Naive thymus-derived CD4-positive, alpha-beta T cell (primary cell): ENCODE measurements at regions not wholly inside any gene's neighbourhood (a gene's known extent, or its start where the extent isn't known, plus 50 kb on each side); places are given as distances from the start of the nearest gene placed in this dataset.

Experiments
- ATAC-seq: fragments of 150-1000 bp; cut with Tn5 transposase; 2 replicates; pipeline ENCODE4 v1.10.0; 2021; ENCODE audit warnings: mild to moderate bottlenecking, moderate library complexity
- CTCF ChIA-PET: fragments of 350-600 bp; sonication (Branson Sonifier 250); formaldehyde crosslinking; loops from one replicate; lab custom pipeline; 2021; ENCODE audit warnings: antibody characterized with exemption; lab: Charles Lee
- POLR2A ChIA-PET: fragments of 350-600 bp; sonication (Branson Sonifier 250); formaldehyde crosslinking; loops from one replicate; lab custom pipeline; 2021; ENCODE audit warnings: antibody characterized with exemption, inconsistent platforms; lab: Charles Lee
- DNase-seq, 9 donors: peaks; one replicate each; pipeline versions ENCODE4 v3.0.0 to v3.0.0-alpha.2; 2020 to 2022; ENCODE audit warnings: mixed read lengths in 1 of 9
- H3K27ac ChIP-seq: one replicate; pipeline ENCODE4 v1.7.0; 2013; ENCODE audit warnings: mild to moderate bottlenecking, low read depth, low read length, moderate library complexity
- H3K27me3 ChIP-seq, 2 donors: one replicate each; pipeline ENCODE4 v1.7.0; 2013; ENCODE audit warnings: low read length in 2 of 2, mild to moderate bottlenecking in 2 of 2, moderate library complexity in 2 of 2; ENCODE audit not compliant: control insufficient read depth in 2 of 2, insufficient read depth in 2 of 2
- H3K36me3 ChIP-seq, 3 experiments: 1 replicate in 2 of 3; 2 replicates in 1 of 3; pipeline ENCODE4 v1.7.0; 2013; ENCODE audit warnings: low read length in 3 of 3, mild to moderate bottlenecking in 3 of 3, moderate library complexity in 1 of 3; ENCODE audit not compliant: insufficient read depth in 3 of 3, control insufficient read depth in 2 of 3
- H3K4me1 ChIP-seq, 2 donors: one replicate each; pipeline ENCODE4 v1.7.0; 2013; ENCODE audit warnings: low read length in 2 of 2, mild to moderate bottlenecking in 2 of 2, moderate library complexity in 1 of 2; ENCODE audit not compliant: control insufficient read depth in 2 of 2, insufficient read depth in 2 of 2
- H3K4me3 ChIP-seq: 2 replicates; pipeline ENCODE4 v1.7.0; 2013; ENCODE audit warnings: mild to moderate bottlenecking, low read length
- H3K9me3 ChIP-seq, 3 experiments: 1 replicate in 2 of 3; 2 replicates in 1 of 3; pipeline ENCODE4 v1.7.0; 2013; ENCODE audit warnings: low read length in 3 of 3; ENCODE audit not compliant: control insufficient read depth in 2 of 3
- H3K27ac Mint-ChIP-seq, 9 donors: one replicate each; pipeline ENCODE4 v1.8.0; 2020 to 2022; ENCODE audit warnings: mixed read lengths in 9 of 9, mild to moderate bottlenecking in 8 of 9, moderate library complexity in 5 of 9, inconsistent platforms in 2 of 9
- H3K27me3 Mint-ChIP-seq, 5 donors: one replicate each; pipeline ENCODE4 v1.8.0; 2021 to 2022; ENCODE audit warnings: mixed read lengths in 5 of 5, mild to moderate bottlenecking in 1 of 5
- H3K36me3 Mint-ChIP-seq, 5 donors: one replicate each; pipeline ENCODE4 v1.8.0; 2020 to 2022; ENCODE audit warnings: mixed read lengths in 5 of 5, mild to moderate bottlenecking in 3 of 5, inconsistent platforms in 1 of 5
- H3K4me1 Mint-ChIP-seq, 7 donors: one replicate each; pipeline ENCODE4 v1.8.0; 2020 to 2022; ENCODE audit warnings: mixed read lengths in 7 of 7, mild to moderate bottlenecking in 3 of 7, inconsistent platforms in 1 of 7
- H3K4me3 Mint-ChIP-seq, 10 donors: one replicate each; pipeline ENCODE4 v1.8.0; 2020 to 2022; ENCODE audit warnings: mild to moderate bottlenecking in 10 of 10, mixed read lengths in 10 of 10, moderate library complexity in 6 of 10, inconsistent platforms in 2 of 10
- H3K9me3 Mint-ChIP-seq, 11 donors: one replicate each; pipeline ENCODE4 v1.8.0; 2020 to 2022; ENCODE audit warnings: mixed read lengths in 11 of 11, mild to moderate bottlenecking in 4 of 11, inconsistent platforms in 1 of 11, moderate library complexity in 1 of 11
- intact Hi-C, 2 donors: fragments of 100-400 bp; cut with micrococcal nuclease; formaldehyde crosslinking; loops; one replicate each; pipeline ENCODE4 v1.15.1; 2023

- no peak for DNase-seq
- POLR2A ChIA-PET = no interaction called here
- no peaks in the 10 kb centered on the region for H3K4me1 Mint-ChIP-seq
Measured at GRCh38 chr9:99322299-99322698, 100.2 kb downstream of the SEC61B start.

GRCh38 chr9:99326112-99326916, 104.2 kb downstream of the SEC61B start:
- intact Hi-C loops = no loop called here
- Histone ChIP-seq H3K9me3 (no peaks in the 10 kb centered on the region), H3K27me3 (no peaks in the 10 kb centered on the region), H3K4me3 (no peak overlapping the region), H3K36me3 (no peaks in the 10 kb centered on the region), H3K4me1 (no peaks in the 10 kb centered on the region), H3K27ac (no peak overlapping the region)
- peaks cover 16 to 30% (median 26%) of the 10 kb centered on the region in 5 donors for H3K27me3 Mint-ChIP-seq
- no peak overlapping the region for H3K4me3 Mint-ChIP-seq
- no peaks in the 10 kb centered on the region for H3K4me1 Mint-ChIP-seq
- ATAC-seq (no peak), DNase-seq (no peak)
- CTCF ChIA-PET = no interaction called here
- H3K9me3 Mint-ChIP-seq = peaks cover 0 to 2% (median 0%) of the 10 kb centered on the region in 11 donors
- H3K27ac Mint-ChIP-seq = no peak overlapping the region
- no peaks in the 10 kb centered on the region for H3K36me3 Mint-ChIP-seq
- POLR2A ChIA-PET = no interaction called here

More at GRCh38 chr9:99322299-99322698, 100.2 kb downstream of the SEC61B start:
- Mint-ChIP-seq H3K27ac (no peak overlapping the region), H3K27me3 (peaks cover 26 to 42% (median 30%) of the 10 kb centered on the region in 5 donors), H3K4me3 (no peak overlapping the region), H3K9me3 (peaks cover 0 to 2% (median 0%) of the 10 kb centered on the region in 11 donors), H3K36me3 (no peaks in the 10 kb centered on the region)
- Histone ChIP-seq H3K4me3 (no peak overlapping the region), H3K9me3 (no peaks in the 10 kb centered on the region), H3K27me3 (no peaks in the 10 kb centered on the region), H3K4me1 (no peaks in the 10 kb centered on the region), H3K27ac (no peak overlapping the region), H3K36me3 (no peaks in the 10 kb centered on the region)
- no peak for ATAC-seq
- CTCF ChIA-PET = no interaction called here
- intact Hi-C loops = no loop called here

- Mint-ChIP-seq H3K27me3 (peaks cover 11 to 27% (median 21%) of the 10 kb centered on the region in 5 donors), H3K4me3 (no peak overlapping the region), H3K9me3 (peaks cover 0 to 2% (median 0%) of the 10 kb centered on the region in 11 donors), H3K36me3 (no peaks in the 10 kb centered on the region), H3K4me1 (no peaks in the 10 kb centered on the region), H3K27ac (no peak overlapping the region)
- no peaks in the 10 kb centered on the region for H3K4me1 ChIP-seq
- H3K27me3 ChIP-seq = no peaks in the 10 kb centered on the region
- CTCF ChIA-PET = no interaction called here
- no peaks in the 10 kb centered on the region for H3K36me3 ChIP-seq
- no peak overlapping the region for H3K27ac ChIP-seq
- POLR2A ChIA-PET = no interaction called here
- DNase-seq (no peak), ATAC-seq (no peak)
- intact Hi-C loops = no loop called here
- H3K4me3 ChIP-seq = no peak overlapping the region
- no peaks in the 10 kb centered on the region for H3K9me3 ChIP-seq
Measured at GRCh38 chr9:99326917-99327189, 104.8 kb downstream of the SEC61B start.

DNA sequence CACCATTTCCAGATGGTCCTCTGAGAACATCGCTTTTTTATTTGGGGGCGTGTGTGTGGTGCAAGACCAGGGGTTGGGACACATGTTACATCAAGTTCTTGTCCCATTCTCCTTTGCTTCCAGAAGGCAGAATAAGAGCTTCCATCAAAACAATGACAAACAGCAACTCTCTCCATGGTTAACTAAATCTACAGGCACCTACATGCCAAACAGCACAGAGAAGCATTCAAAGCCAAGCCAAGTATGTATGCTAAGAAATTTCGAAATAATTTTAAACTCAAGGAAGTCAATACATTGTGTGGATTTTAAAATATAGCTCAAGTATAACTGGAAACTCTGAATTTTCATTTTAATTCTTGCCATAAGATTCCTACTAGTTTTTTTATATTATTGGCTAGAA, 105.6 kb downstream of the SEC61B start:
- Mint-ChIP-seq H3K4me1 (no peaks in the 10 kb centered on the region), H3K27me3 (peaks cover 11 to 28% (median 20%) of the 10 kb centered on the region in 5 donors), H3K4me3 (no peak overlapping the region), H3K9me3 (peaks cover 0 to 2% (median 0%) of the 10 kb centered on the region in 11 donors), H3K27ac (no peak overlapping the region), H3K36me3 (no peaks in the 10 kb centered on the region)
- ChIA-PET CTCF (no interaction called here), POLR2A (no interaction called here)
- Histone ChIP-seq H3K27ac (no peak overlapping the region), H3K36me3 (no peaks in the 10 kb centered on the region), H3K4me3 (no peak overlapping the region), H3K4me1 (no peaks in the 10 kb centered on the region), H3K27me3 (no peaks in the 10 kb centered on the region), H3K9me3 (no peaks in the 10 kb centered on the region)
- no peak for DNase-seq
- intact Hi-C loops = no loop called here
- no peak for ATAC-seq

GRCh38 chr9:99335280-99335679, 113.2 kb downstream of the SEC61B start:
- H3K27ac Mint-ChIP-seq = no peak overlapping the region
- ATAC-seq (no peak), DNase-seq (no peak)
- CTCF ChIA-PET = no interaction called here
- H3K9me3 Mint-ChIP-seq = no peaks in the 10 kb centered on the region
- POLR2A ChIA-PET = no interaction called here
- H3K4me1 Mint-ChIP-seq = no peaks in the 10 kb centered on the region
- Histone ChIP-seq H3K9me3 (no peaks in the 10 kb centered on the region), H3K4me3 (no peak overlapping the region), H3K36me3 (no peaks in the 10 kb centered on the region), H3K27me3 (no peaks in the 10 kb centered on the region), H3K27ac (no peak overlapping the region), H3K4me1 (no peaks in the 10 kb centered on the region)
- no peak overlapping the region for H3K4me3 Mint-ChIP-seq
- no peaks in the 10 kb centered on the region for H3K36me3 Mint-ChIP-seq
- peaks cover 0 to 16% (median 7%) of the 10 kb centered on the region in 5 donors for H3K27me3 Mint-ChIP-seq
- intact Hi-C loops = loop anchor here in 1 of 2 donors (5.0 kb wide), 1 partner anchor 1237 kb away; no protein-coding TSS in a partner anchor

GRCh38 chr9:99336005-99336404, 113.9 kb downstream of the SEC61B start:
- Mint-ChIP-seq H3K36me3 (no peaks in the 10 kb centered on the region), H3K9me3 (no peaks in the 10 kb centered on the region), H3K27me3 (peaks cover 0 to 16% (median 8%) of the 10 kb centered on the region in 5 donors), H3K4me1 (no peaks in the 10 kb centered on the region), H3K27ac (no peak overlapping the region), H3K4me3 (no peak overlapping the region)
- no peaks in the 10 kb centered on the region for H3K4me1 ChIP-seq
- intact Hi-C loops = loop anchor here in 1 of 2 donors (5.0 kb wide), 1 partner anchor 1236 kb away; no protein-coding TSS in a partner anchor
- no peaks in the 10 kb centered on the region for H3K9me3 ChIP-seq
- H3K27me3 ChIP-seq = no peaks in the 10 kb centered on the region
- ChIA-PET CTCF (no interaction called here), POLR2A (no interaction called here)
- H3K36me3 ChIP-seq = no peaks in the 10 kb centered on the region
- DNase-seq = no peak
- H3K4me3 ChIP-seq = no peak overlapping the region
- no peak overlapping the region for H3K27ac ChIP-seq
- ATAC-seq = no peak

- DNase-seq (no peak), ATAC-seq (no peak)
- H3K27ac Mint-ChIP-seq = no peak overlapping the region
- Histone ChIP-seq H3K4me1 (no peaks in the 10 kb centered on the region), H3K36me3 (no peaks in the 10 kb centered on the region), H3K4me3 (no peak overlapping the region), H3K27me3 (no peaks in the 10 kb centered on the region), H3K9me3 (no peaks in the 10 kb centered on the region), H3K27ac (no peak overlapping the region)
- intact Hi-C loops = loop anchor here in 1 of 2 donors (5.0 kb wide), 1 partner anchor 1236 kb away; no protein-coding TSS in a partner anchor
- no peaks in the 10 kb centered on the region for H3K9me3 Mint-ChIP-seq
- H3K36me3 Mint-ChIP-seq = no peaks in the 10 kb centered on the region
- H3K27me3 Mint-ChIP-seq = peaks cover 0 to 16% (median 5%) of the 10 kb centered on the region in 5 donors
- no peaks in the 10 kb centered on the region for H3K4me1 Mint-ChIP-seq
- POLR2A ChIA-PET = no interaction called here
- CTCF ChIA-PET = no interaction called here
- H3K4me3 Mint-ChIP-seq = no peak overlapping the region
Measured at GRCh38 chr9:99336531-99336930, 114.4 kb downstream of the SEC61B start.
